Pulmonary artery endothelial cell (primary cell): ENCODE measurements at regions not wholly inside any gene's neighbourhood (a gene's known extent, or its start where the extent isn't known, plus 50 kb on each side); places are given as distances from the start of the nearest gene placed in this dataset.
"Not testable (repeated sequence)": the region's sequence is repeated elsewhere in the genome, so short reads cannot be mapped to it uniquely, and the experiment has no call there.

Source experiments
- DNase-seq: peaks from one replicate; pipeline ENCODE4 v3.0.0-alpha.2; 2011; ENCODE audit warnings: low read depth, low spot score

GRCh38 chr18:71374294-71375000, 1085.6 kb downstream of the SOCS6 start:
- no peak for DNase-seq

GRCh38 chr18:71371951-71372605, 1083.2 kb downstream of the SOCS6 start:
- DNase-seq: no peak

- DNase-seq: no peak
These were observed 1082.0 kb downstream of the SOCS6 start for GRCh38 chr18:71370671-71371445.

- DNase-seq: no peak
These were observed 1081.2 kb downstream of the SOCS6 start for GRCh38 chr18:71370095-71370494.

- no peak for DNase-seq
These were observed 1073.3 kb downstream of the SOCS6 start for GRCh38 chr18:71362140-71362539.

GRCh38 chr18:71355599-71355998, 1066.8 kb downstream of the SOCS6 start:
- not testable (repeated sequence) for DNase-seq

- no peak for DNase-seq
These were observed 1063.8 kb downstream of the SOCS6 start for GRCh38 chr18:71352618-71353017.

- DNase-seq: peak; percentile 5
These were observed 1047.8 kb downstream of the SOCS6 start for GRCh38 chr18:71336576-71337210.

GRCh38 chr18:71329563-71329962, 1040.7 kb downstream of the SOCS6 start:
- DNase-seq: no peak

GRCh38 chr18:71329114-71329513, 1040.3 kb downstream of the SOCS6 start:
- DNase-seq: no peak

- DNase-seq: no peak
These were observed 1039.0 kb downstream of the SOCS6 start for GRCh38 chr18:71327850-71328249.

GRCh38 chr18:71327441-71327840, 1038.6 kb downstream of the SOCS6 start:
- no peak for DNase-seq

GRCh38 chr18:71326826-71327225, 1038.0 kb downstream of the SOCS6 start:
- DNase-seq: no peak

GRCh38 chr18:71324356-71324755, 1035.5 kb downstream of the SOCS6 start:
- peak; percentile 19 for DNase-seq

- no peak for DNase-seq
These were observed 1033.4 kb downstream of the SOCS6 start for GRCh38 chr18:71322201-71322600.

GRCh38 chr18:71321319-71321718, 1032.5 kb downstream of the SOCS6 start:
- no peak for DNase-seq

- DNase-seq: no peak
These were observed 1016.0 kb downstream of the SOCS6 start for GRCh38 chr18:71304856-71305255.

GRCh38 chr18:71303743-71304142, 1014.9 kb downstream of the SOCS6 start:
- DNase-seq: not testable (repeated sequence)

GRCh38 chr18:71301596-71301995, 1012.8 kb downstream of the SOCS6 start:
- DNase-seq: no peak

- DNase-seq: not testable (repeated sequence)
These were observed 1005.4 kb downstream of the SOCS6 start for GRCh38 chr18:71294201-71294600.

GRCh38 chr18:71293322-71293721, 1004.5 kb downstream of the SOCS6 start:
- no peak for DNase-seq

GRCh38 chr18:71287268-71287667, 998.4 kb downstream of the SOCS6 start:
- DNase-seq: no peak
